ENCODE measurements at regions not wholly inside any gene's neighbourhood (a gene's known extent, or its start where the extent isn't known, plus 50 kb on each side); places are given as distances from the start of the nearest gene placed in this dataset.
"Not testable (repeated sequence)": the region's sequence is repeated elsewhere in the genome, so short reads cannot be mapped to it uniquely, and the experiment has no call there.

- no peak for DNase-seq
These were observed 64.7 kb upstream of the ZNF217 start for GRCh38 chr20:53658322-53658721.

- no peak for DNase-seq
These were observed 64.1 kb upstream of the ZNF217 start for GRCh38 chr20:53657732-53658131.

GRCh38 chr20:53657279-53657678, 63.6 kb upstream of the ZNF217 start:
- no peak for DNase-seq

GRCh38 chr20:53656293-53657202, 62.9 kb upstream of the ZNF217 start:
- DNase-seq: no peak

- no peak for DNase-seq
These were observed 62.1 kb upstream of the ZNF217 start for GRCh38 chr20:53655625-53656292.

GRCh38 chr20:53654932-53655624, 61.4 kb upstream of the ZNF217 start:
- peak; percentile 45 to 56 for DNase-seq

- DNase-seq: not testable (repeated sequence)
These were observed 60.9 kb upstream of the ZNF217 start for GRCh38 chr20:53654521-53654920.

GRCh38 chr20:53652859-53653517, 59.3 kb upstream of the ZNF217 start:
- DNase-seq: peak; percentile 28 to 43

- peak; percentile 27 to 51 for DNase-seq
These were observed 58.6 kb upstream of the ZNF217 start for GRCh38 chr20:53652090-53652858.

- not testable (repeated sequence) for DNase-seq
These were observed 55.9 kb upstream of the ZNF217 start for GRCh38 chr20:53649493-53649892.

GRCh38 chr20:53647286-53647821, 53.7 kb upstream of the ZNF217 start:
- DNase-seq: no peak

- DNase-seq: no peak
These were observed 52.9 kb upstream of the ZNF217 start for GRCh38 chr20:53646550-53646949.

GRCh38 chr20:53645582-53645897, 51.9 kb upstream of the ZNF217 start:
- no peak for DNase-seq

GRCh38 chr20:53644108-53644507, 50.5 kb upstream of the ZNF217 start:
- DNase-seq: not testable (repeated sequence)
